SK-N-MC (cell line): ENCODE measurements at regions not wholly inside any gene's neighbourhood (a gene's known extent, or its start where the extent isn't known, plus 50 kb on each side); places are given as distances from the start of the nearest gene placed in this dataset.

Experiments
- EZH2 ChIP-seq: fragments of 200-600 bp; sonication (generic); IDR thresholded peaks from one replicate; pipeline ENCODE4 v1.6.1; 2017; ENCODE audit warnings: antibody characterized with exemption
- FOXP2 ChIP-seq: optimal IDR thresholded peaks from 2 replicates; pipeline ENCODE3; 2011; ENCODE audit warnings: mild to moderate bottlenecking, moderate library complexity; ENCODE audit not compliant: insufficient read depth; ENCODE audit errors: extremely low read length, control extremely low read depth
- POLR2AphosphoS5 ChIP-seq: IDR thresholded peaks from 2 replicates; pipeline ENCODE4 v1.6.1; 2012; ENCODE audit warnings: mild to moderate bottlenecking, low read depth, low read length, borderline replicate concordance

DNA sequence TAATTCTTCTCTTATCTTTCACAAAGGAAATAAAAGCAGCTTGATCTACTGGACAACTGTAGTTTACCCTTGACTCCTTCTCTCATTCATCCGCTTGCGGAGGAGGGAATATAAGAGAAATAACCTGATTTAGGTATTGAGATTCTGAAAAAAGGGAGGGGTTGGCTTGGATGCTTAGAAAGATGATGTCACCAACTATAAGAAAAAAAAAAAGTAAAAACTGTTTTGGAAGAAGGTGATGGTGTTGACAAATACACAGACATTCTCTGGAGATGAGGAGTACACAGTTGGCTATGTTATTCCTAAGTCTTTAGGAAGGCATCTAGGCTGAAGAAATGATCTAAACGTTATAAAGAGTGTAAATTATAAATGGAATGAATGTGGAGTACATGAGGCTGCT lies 103.3 kb downstream of the TMEM114 start:
- no peak for TF ChIP-seq EZH2
- TF ChIP-seq POLR2AphosphoS5, result no peak
- no peak for TF ChIP-seq FOXP2
